ENCODE measurements at regions not wholly inside any gene's neighbourhood (a gene's known extent, or its start where the extent isn't known, plus 50 kb on each side); places are given as distances from the start of the nearest gene placed in this dataset.

GRCh38 chr3:59659755-59660154 lies 609.9 kb upstream of the CFAP20DC start:
- TF ChIP-seq HMGXB4 (CRISPR knock-in tag; IDR thresholded peaks at IDR 0.05; ENCODE audit: borderline replicate concordance) (no peak), CTCF (IDR thresholded peaks at IDR 0.05) (no peak), USF2 (IDR thresholded peaks at IDR 0.05) (no peak), HDAC2 (IDR thresholded peaks at IDR 0.05) (no peak), REST (IDR thresholded peaks at IDR 0.05) (no peak), POLR2A (IDR thresholded peaks at IDR 0.05; ENCODE audit: low read length) (no peak), BHLHE40 (IDR thresholded peaks at IDR 0.05; ENCODE audit: low read depth, low read length) (no peak), FOSB (CRISPR knock-in tag; IDR thresholded peaks at IDR 0.05) (no peak), POLR2AphosphoS2 (conservative IDR thresholded peaks at IDR 0.05; ENCODE audit: low read length) (no peak)
